Sigmoid colon (tissue), 6 donors: ENCODE measurements at regions not wholly inside any gene's neighbourhood (a gene's known extent, or its start where the extent isn't known, plus 50 kb on each side); places are given as distances from the start of the nearest gene placed in this dataset.

Experiments used
- DNase-seq: peaks from one replicate; pipeline ENCODE4 v3.0.0-alpha.2; 2019
- H3K27ac ChIP-seq, 4 donors: fragments of 200-600 bp; sonication (generic); one replicate each; pipeline ENCODE4 v1.5.1; 2016 to 2019; ENCODE audit warnings: mild to moderate bottlenecking in 1 of 4
- H3K27me3 ChIP-seq, 3 donors: fragments of 200-600 bp; sonication (generic); one replicate each; pipeline ENCODE4 v1.5.1; 2019; ENCODE audit warnings: mild to moderate bottlenecking in 1 of 3
- H3K36me3 ChIP-seq, 4 donors: fragments of 200-600 bp; sonication (generic); one replicate each; pipeline ENCODE4 v1.5.1; 2016 to 2019
- H3K4me1 ChIP-seq, 4 donors: fragments of 200-600 bp; sonication (generic); one replicate each; pipeline ENCODE4 v1.5.1; 2017 to 2019
- H3K4me3 ChIP-seq, 4 donors: fragments of 200-600 bp; sonication (generic); one replicate each; pipeline ENCODE4 v1.5.1; 2017 to 2019; ENCODE audit warnings: mild to moderate bottlenecking in 2 of 4, moderate library complexity in 1 of 4
- H3K9me3 ChIP-seq, 4 donors: fragments of 200-600 bp in 3 of 4; sonication (generic) in 3 of 4; one replicate each; pipeline versions ENCODE4 v1.5.1 to v1.6.1; 2013 to 2019
- CTCF ChIP-seq, 4 experiments: fragments of 450-650 bp in 3 of 4; fragments of 200-600 bp in 1 of 4; IDR thresholded peaks; one replicate each; pipeline ENCODE4 v1.5.1; 2016 to 2019; ENCODE audit warnings: antibody characterized with exemption in 4 of 4, mild to moderate bottlenecking in 3 of 4, moderate library complexity in 2 of 4
- EP300 ChIP-seq, 4 donors: sonication (generic); formaldehyde crosslinking; IDR thresholded peaks; one replicate each; pipeline ENCODE4 v1.6.1; 2017; ENCODE audit warnings: antibody characterized with exemption in 4 of 4
- POLR2A ChIP-seq, 2 donors: fragments of 450-650 bp; IDR thresholded peaks; one replicate each; pipeline ENCODE4 v1.6.1; 2016; ENCODE audit warnings: antibody characterized with exemption in 2 of 2, mild to moderate bottlenecking in 2 of 2, moderate library complexity in 2 of 2
- POLR2AphosphoS5 ChIP-seq, 4 donors: sonication (generic); formaldehyde crosslinking; IDR thresholded peaks; one replicate each; pipeline ENCODE4 v1.6.1; 2017; ENCODE audit warnings: antibody characterized with exemption in 4 of 4
- WGBS, 2 donors: extraction: QIAGEN DNeasy Blood & Tissue Kit; methylation state at CpG; one replicate each; pipeline ENCODE4 v1.1.7; 2013; 5-methylcytosine and 5-hydroxymethylcytosine counted together
- intact Hi-C: fragments of 100-400 bp; cut with DNase I; formaldehyde crosslinking; loops from one replicate; pipeline ENCODE4 v1.15.1; 2023
- donor health status: healthy with polysubstance abuse.
- donor health status: healthy.

- TF ChIP-seq POLR2AphosphoS5 (IDR thresholded peaks at IDR 0.05) (no peak), CTCF (IDR thresholded peaks at IDR 0.05) (no peak), EP300 (IDR thresholded peaks at IDR 0.05) (no peak), POLR2A (IDR thresholded peaks at IDR 0.05) (no peak)
- no peak overlapping the region for H3K4me3 ChIP-seq
- H3K4me1 ChIP-seq = no peaks in the 10 kb centered on the region
- no peaks in the 10 kb centered on the region for H3K9me3 ChIP-seq
- H3K27ac ChIP-seq = no peak overlapping the region
- H3K27me3 ChIP-seq = no peaks in the 10 kb centered on the region
- no peaks in the 10 kb centered on the region for H3K36me3 ChIP-seq
- WGBS, 2 donors = 60 to 80% methylated on average over 6 of the region's 6 CpGs
- intact Hi-C loops = no loop called here
- no peak for DNase-seq
These were observed 252.4 kb downstream of the FSIP2 start for GRCh38 chr2:185990861-185991525.

GRCh38 chr2:185998562-185999070 is 260.0 kb downstream of the FSIP2 start:
- TF ChIP-seq POLR2A (IDR thresholded peaks at IDR 0.05) (no peak), EP300 (IDR thresholded peaks at IDR 0.05) (no peak), POLR2AphosphoS5 (IDR thresholded peaks at IDR 0.05) (no peak), CTCF (IDR thresholded peaks at IDR 0.05) (no peak)
- H3K27me3 ChIP-seq = no peaks in the 10 kb centered on the region
- H3K9me3 ChIP-seq = no peaks in the 10 kb centered on the region
- intact Hi-C loops = no loop called here
- no peaks in the 10 kb centered on the region for H3K4me1 ChIP-seq
- H3K36me3 ChIP-seq = no peaks in the 10 kb centered on the region
- 85 to 88% methylated on average over 2 of the region's 2 CpGs for WGBS, 2 donors
- no peak for DNase-seq
- no peak overlapping the region for H3K27ac ChIP-seq
- H3K4me3 ChIP-seq = no peak overlapping the region

DNA sequence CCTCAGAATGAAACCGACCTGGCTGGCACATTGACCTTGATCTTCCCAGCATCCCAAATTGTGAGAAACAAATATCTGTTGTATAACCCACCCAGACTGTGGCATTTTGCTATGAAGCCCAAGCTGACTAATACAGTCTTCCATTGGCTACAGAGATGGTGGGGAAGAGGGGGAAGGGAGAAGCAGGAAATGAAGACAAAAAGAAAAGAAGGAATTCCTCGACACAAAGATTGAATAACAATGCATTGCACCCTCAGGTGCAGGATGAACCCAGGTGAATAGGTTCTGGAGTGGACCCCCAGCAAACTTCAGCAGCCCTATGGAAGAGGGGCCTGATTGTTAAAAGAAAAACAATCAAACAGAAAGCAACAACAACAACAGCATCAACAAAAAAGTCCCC is 270.7 kb downstream of the FSIP2 start:
- DNase-seq = no peak
- 89 to 93% methylated on average over 2 of the region's 2 CpGs for WGBS, 2 donors
- Histone ChIP-seq H3K9me3 (peaks cover 0 to 5% (median 4%) of the 10 kb centered on the region in 4 donors), H3K36me3 (no peaks in the 10 kb centered on the region), H3K27me3 (no peaks in the 10 kb centered on the region), H3K4me1 (no peaks in the 10 kb centered on the region), H3K27ac (no peak overlapping the region), H3K4me3 (no peak overlapping the region)
- intact Hi-C loops = no loop called here
- no peak for TF ChIP-seq POLR2AphosphoS5 (IDR thresholded peaks at IDR 0.05)
- no peak for TF ChIP-seq POLR2A (IDR thresholded peaks at IDR 0.05)
- no peak for TF ChIP-seq EP300 (IDR thresholded peaks at IDR 0.05)
- no peak for TF ChIP-seq CTCF (IDR thresholded peaks at IDR 0.05)

GRCh38 chr2:186017278-186017677 is 278.7 kb downstream of the FSIP2 start:
- H3K4me3 ChIP-seq = no peak overlapping the region
- intact Hi-C loops = no loop called here
- no peaks in the 10 kb centered on the region for H3K4me1 ChIP-seq
- no peak overlapping the region for H3K27ac ChIP-seq
- TF ChIP-seq POLR2A (IDR thresholded peaks at IDR 0.05) (no peak), EP300 (IDR thresholded peaks at IDR 0.05) (no peak), POLR2AphosphoS5 (IDR thresholded peaks at IDR 0.05) (no peak)
- H3K27me3 ChIP-seq = no peaks in the 10 kb centered on the region
- 85 to 90% methylated on average over 4 of the region's 4 CpGs for WGBS, 2 donors
- H3K36me3 ChIP-seq = no peaks in the 10 kb centered on the region
- DNase-seq = no peak
- H3K9me3 ChIP-seq = peaks cover 0 to 2% (median 1%) of the 10 kb centered on the region in 4 donors

- DNase-seq = no peak
- Histone ChIP-seq H3K4me3 (no peak overlapping the region), H3K36me3 (no peaks in the 10 kb centered on the region), H3K27me3 (no peaks in the 10 kb centered on the region), H3K4me1 (no peaks in the 10 kb centered on the region), H3K27ac (no peak overlapping the region), H3K9me3 (no peaks in the 10 kb centered on the region)
- intact Hi-C loops = no loop called here
- TF ChIP-seq CTCF (IDR thresholded peaks at IDR 0.05) (no peak), POLR2A (IDR thresholded peaks at IDR 0.05) (no peak), POLR2AphosphoS5 (IDR thresholded peaks at IDR 0.05) (no peak), EP300 (IDR thresholded peaks at IDR 0.05) (no peak)
These were observed 286.3 kb downstream of the FSIP2 start for GRCh38 chr2:186024921-186025320.
